Activated CD8-positive, alpha-beta memory T cell treated with anti-CD3 and anti-CD28 coated beads, Interleukin-2, amount 50 U/mL, for 1 hour (primary cell): ENCODE measurements at regions not wholly inside any gene's neighbourhood (a gene's known extent, or its start where the extent isn't known, plus 50 kb on each side); places are given as distances from the start of the nearest gene placed in this dataset.
"Not testable (repeated sequence)": the region's sequence is repeated elsewhere in the genome, so short reads cannot be mapped to it uniquely, and the experiment has no call there.

Experiments used
- DNase-seq: peaks from one replicate; pipeline ENCODE4 v3.0.0-alpha.2; 2020; ENCODE audit errors: extremely low read depth

DNA sequence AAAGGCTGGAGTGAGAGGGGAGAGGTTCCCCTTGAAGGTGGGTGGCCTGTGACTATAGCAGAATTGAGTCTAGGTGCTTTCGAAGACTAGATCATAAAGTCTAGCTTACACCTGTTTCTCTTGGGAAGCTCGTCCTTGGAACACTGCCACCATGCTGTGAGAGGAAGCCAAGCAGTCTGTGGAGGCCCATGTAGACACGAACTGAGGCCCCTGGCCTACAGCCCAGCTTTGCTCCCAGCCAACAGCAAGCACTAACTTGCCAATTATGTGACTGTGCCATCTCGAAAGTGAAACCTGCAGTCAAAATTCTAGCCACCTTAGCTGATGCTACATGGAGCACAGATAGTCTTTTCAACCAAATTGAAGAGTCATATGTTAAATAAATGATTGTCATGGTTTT is 190.5 kb upstream of the NECTIN3 start:
- no peak for DNase-seq

DNA sequence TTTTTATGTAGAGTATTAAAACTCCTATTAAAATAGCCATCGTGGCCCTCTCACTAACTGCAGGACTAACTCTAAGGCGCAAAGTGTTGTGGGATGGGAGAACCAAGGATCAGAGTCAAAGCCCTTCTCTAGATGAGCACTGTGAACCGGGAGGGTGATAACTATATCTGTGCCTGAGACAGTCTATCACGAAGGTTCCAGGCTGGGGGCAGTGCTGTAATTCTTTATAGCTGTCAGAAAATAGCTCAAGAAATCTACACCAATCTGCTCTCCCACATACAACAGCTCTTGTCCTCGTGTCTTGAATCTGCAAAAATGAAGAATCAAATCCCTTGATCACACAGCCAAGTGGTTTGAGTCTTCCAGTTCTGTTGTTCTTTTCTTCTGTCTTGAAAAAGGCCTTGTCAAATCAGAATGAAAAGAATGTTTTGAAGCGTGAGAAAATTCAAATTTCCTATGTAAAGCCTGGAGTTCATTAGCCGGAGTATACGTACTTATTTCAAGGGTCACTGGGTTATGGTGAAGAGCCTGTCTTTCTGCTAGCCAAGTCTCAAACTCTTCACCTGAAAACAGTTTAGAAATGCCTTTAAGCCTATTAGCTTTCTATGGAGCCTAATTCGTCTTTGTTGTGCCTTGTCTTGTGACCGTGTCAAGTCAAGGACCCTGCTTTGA is 185.3 kb upstream of the NECTIN3 start:
- no peak for DNase-seq

DNA sequence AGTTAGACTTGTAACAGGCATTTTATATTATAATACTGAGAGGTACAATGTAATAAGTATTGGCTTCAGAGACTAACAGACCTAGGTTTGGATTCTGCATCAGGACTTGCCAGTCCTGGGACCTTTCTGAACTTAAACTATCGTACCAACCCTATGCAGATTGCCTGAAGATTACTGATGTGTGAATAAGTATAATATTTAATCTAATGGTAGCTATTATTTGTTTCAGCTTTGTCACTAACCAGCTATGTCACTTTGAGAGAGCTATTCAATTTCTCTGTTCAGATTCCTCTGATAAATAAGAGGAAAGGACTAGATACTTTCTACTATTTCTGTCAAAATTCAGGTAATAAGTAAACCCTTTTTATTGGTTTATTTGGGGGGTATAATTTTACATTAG is 184.4 kb upstream of the NECTIN3 start:
- DNase-seq = no peak

DNA sequence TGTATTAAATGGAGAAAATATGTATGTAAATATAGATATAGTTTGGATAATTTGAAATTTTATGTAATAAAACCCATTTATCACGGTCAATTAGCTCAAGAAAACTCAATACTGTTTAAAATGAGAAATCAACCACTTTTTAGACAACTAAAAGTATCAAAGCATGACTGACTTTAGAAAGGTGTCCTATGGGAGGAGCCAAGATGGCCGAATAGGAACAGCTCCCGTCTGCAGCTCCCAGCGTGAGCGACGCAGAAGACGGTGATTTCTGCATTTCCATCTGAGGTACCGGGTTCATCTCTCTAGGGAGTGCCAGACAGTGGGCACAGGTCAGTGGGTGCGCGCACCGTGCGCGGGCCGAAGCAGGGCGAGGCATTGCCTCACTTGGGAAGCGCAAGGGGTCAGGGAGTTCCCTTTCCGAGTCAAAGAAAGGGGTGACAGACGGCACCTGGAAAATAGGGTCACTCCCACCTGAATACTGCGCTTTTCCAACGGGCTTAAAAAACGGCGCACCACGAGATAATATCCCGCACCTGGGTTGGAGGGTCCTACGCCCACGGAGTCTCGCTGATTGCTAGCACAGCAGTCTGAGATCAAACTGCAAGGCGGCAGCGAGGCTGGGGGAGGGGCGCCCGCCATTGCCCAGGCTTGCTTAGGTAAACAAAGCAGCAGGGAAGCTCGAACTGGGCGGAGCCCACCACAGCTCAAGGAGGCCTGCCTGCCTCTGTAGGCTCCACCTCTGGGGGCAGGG is 182.8 kb upstream of the NECTIN3 start:
- DNase-seq = not testable (repeated sequence)

DNA sequence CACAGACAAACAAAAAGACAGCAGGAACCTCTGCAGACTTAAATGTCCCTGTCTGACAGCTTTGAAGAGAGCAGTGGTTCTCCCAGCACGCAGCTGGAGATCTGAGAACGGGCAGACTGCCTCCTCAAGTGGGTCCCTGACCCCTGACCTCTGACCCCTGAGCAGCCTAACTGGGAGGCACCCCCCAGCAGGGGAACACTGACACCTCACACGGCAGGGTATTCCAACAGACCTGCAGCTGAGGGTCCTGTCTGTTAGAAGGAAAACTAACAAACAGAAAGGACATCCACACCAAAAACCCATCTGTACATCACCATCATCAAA is 182.3 kb upstream of the NECTIN3 start:
- not testable (repeated sequence) for DNase-seq

DNA sequence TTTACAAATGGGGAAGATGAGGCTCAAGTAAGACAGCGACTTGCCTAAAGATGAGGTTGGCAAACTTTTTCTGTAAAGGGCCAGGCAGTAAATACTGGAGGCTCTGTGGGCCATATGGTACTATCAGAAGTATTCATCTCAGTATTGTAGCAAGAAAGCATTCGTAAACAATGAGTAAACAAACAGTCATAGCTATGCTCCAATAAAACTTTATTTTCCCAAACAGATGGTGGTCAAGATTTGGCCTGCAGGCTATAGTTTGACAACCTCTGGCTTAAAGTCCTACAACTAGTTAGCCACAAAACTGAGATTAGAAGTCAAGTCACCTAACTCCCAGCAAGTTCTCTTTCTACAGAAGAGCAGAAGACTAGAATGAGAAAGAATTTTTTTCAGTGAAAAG is 177.0 kb upstream of the NECTIN3 start:
- no peak for DNase-seq

DNA sequence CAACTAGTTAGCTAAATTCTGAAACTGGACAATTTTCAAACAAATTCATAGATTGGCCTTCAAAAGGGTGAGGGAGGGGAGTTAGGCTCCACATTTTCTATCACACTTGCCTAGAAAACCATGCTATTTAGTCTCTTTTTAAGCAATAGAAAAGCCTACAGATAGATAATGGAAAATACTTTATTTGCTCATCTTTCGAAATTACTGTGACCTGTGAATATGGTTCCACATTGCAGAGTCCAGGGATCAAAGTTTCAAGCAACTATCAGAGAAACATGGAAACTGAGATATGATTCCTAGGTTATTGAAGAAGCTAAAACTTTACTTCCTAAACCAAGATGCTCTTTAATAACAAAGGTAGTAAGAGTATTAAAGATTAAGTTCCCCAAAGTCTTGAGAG is 176.6 kb upstream of the NECTIN3 start:
- no peak for DNase-seq

DNA sequence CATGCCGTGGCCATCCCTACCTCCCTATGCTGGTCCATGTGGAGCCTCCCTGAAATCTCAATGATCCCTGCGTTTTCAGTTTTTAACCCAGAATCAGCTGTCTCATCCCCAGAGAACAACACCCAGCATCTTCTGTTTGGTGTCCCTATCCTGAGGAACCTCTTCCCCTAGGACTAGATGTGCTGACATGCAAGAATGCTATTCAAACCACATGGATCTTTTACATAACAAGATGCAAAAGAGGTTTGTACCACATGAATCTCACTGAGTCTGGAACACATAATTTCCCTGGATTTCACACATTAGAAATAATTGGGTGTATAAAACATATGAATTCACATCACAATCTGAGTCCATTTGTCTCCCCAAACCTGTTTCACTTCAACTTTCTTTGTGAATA is 174.6 kb upstream of the NECTIN3 start:
- DNase-seq = no peak

DNA sequence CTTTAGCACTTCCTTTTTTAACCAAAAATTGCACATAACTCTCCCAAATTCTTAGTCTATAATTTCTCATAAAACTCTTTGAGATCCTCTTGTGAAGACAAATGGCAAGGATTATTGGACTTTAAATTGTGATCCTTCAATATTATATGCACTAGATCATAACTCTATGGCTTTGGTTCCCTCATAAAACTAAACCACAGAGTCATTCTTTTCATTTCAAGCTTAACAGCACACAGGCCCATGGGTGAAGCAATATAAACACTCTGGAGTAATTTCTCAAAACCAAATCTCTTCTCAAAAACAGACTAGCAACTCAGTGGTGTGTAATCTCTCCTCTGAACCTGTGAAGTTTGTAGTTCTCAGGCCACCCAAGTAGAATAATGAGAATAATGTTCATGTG is 171.0 kb upstream of the NECTIN3 start:
- no peak for DNase-seq

DNA sequence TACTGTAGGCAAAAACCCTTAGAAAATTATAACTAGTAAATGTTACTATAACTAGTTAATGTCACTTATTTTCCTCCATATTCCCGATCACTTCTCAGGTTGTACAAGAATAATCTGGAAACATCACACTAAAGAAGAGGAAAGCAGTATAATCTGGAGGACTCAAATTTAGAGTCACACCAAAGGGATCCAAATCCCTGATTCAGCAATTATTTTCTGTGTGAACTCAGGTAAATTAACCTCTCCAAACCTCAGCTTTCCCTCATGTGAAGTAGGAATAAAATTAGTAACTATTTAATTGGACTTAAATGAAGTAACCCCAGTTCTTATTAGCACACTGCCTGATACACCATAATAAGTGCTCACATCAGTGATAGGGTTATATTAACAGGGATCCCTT is 170.1 kb upstream of the NECTIN3 start:
- DNase-seq = no peak

DNA sequence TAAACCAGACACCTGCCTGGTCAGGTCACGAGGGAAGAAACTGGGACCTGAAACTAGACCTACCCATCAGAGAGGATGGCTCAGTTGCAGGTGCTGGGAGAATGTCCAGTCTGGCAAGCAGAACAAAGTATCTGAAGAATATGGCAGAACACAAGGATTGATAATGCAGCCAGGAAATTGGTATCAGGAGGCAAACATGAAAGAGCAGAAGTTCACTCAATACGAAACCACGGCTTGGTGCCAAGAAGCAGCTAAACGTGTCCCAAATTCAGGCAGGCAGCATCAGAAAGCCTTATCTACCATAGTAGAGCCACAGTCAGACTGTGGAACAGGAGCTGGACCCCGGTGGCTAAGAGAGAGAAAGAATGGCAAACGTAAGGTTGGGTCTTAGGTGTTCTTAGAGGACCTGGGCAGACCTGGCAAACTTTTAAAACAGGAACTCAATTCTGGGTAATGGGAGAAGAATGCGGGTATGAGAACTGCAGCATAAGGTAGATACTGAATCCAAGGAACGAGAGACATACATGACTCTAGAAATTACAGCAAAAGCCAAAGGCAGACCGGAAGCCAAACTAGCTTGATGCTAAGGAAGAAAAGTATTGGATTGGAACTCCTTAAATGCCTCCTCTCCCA is 169.0 kb upstream of the NECTIN3 start:
- no peak for DNase-seq

DNA sequence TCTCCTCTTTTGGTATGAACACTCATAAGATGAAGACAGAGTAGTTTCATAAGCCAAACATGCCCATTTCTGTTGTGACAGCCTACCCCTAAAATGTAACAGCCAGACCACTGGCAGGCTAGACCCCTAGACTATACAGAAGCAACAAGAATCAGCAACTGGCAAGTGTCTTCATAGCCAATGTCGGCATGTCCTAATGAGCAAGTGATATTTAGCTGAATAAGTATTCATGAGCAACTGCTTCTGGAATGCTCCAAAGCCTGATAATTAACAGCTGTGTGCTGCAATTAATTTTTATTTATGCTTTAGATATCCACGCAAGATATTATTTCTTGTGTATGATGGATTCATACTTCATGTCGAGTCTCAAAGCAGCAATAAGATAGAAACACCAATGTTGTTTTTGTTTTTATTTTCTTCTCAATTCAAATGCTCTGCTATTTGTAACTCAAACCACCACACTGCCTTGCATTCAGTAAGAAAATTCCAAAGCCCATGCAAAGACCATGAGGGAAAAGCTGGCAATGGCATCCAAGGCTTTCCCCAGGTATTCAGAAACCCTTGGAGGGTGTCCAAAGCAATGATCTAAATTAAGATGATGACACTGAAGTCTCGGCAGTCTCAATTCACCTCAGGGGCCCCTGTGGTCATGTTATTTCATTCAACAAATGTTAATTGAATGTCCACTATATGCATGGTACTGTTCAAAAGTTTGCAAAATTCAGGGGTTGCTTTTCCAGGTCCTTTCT is 167.7 kb upstream of the NECTIN3 start:
- DNase-seq = no peak

DNA sequence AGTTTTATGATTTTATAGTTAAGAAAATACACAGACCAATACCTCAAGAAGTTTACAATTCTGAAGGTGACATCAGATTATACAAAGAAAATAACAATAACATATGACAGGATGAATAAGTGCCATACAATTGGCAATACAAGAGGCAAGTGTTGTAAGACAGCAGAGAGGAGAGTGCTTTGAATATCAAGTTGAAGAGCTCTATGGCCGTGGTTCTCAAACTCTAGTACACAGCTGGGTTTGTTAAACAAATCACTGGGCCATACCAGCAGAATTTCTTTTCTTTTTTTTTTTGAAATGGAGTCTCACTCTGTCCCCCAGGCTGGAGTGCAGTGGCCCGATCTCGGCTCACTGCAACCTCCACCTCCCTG is 167.1 kb upstream of the NECTIN3 start:
- DNase-seq = no peak

DNA sequence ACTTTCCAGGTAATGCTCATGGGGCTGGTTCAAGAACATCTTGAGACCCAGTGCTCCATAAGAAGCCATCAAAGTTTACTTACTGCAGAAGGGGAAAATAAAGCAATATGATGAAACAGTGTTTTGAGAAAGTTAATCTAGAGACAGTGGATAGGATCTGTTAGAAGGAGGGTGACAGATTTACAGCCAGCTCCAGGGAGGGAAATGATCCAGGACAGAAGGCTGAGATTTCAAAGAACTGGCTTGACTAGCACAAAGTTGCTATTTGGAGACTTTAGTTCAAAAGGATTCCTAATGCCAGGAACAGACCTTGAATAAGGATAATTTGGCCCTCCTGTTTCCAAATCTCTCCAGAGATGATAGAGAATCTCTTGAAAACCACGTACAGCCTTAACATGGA is 166.5 kb upstream of the NECTIN3 start:
- no peak for DNase-seq

DNA sequence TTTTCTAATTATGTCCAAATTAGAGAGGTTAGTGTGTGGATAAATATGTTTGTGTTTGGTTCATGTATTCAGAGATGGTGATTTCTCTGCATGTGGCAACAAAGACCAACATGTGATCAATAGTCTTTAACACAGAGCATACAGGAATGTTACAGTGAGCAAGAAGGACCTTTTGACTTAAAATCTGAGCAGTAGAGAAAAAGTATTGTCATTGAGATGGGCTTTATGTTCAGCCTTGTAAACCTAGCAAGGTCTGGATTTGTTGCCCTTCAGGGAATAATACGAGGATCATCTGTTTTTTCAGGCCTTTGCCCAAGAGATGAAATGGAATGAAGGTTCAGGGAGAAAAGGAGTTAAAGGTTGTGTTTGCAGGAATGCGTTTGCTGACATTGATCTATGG is 161.8 kb upstream of the NECTIN3 start:
- no peak for DNase-seq

DNA sequence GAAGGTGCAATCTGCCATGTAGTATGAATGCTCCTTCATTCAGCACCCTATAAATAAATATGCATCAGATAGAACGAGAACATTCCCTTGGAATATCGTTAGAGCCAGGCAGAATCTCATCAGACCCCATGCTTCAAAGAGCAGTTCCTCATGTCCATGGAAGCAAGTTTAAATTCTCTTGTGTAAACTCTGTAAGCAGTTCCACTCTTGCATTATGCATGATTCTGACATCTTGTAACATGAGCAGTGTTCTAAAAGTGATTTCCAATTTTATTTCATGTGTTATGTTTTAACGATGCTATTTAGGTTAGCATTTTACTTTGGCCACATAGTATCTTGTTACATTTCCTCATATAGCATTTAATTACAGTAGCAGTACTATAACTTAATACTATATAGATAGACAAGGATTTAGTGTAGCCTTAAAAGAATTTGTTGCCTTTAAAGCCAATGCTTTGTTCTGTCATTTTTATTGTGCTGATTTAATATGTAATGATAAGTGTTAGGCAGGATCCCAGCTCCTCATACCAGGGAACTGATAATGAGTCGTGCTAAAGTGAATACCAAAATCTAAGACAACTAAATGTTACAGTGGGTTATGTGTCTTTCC is 161.2 kb upstream of the NECTIN3 start:
- DNase-seq = no peak

DNA sequence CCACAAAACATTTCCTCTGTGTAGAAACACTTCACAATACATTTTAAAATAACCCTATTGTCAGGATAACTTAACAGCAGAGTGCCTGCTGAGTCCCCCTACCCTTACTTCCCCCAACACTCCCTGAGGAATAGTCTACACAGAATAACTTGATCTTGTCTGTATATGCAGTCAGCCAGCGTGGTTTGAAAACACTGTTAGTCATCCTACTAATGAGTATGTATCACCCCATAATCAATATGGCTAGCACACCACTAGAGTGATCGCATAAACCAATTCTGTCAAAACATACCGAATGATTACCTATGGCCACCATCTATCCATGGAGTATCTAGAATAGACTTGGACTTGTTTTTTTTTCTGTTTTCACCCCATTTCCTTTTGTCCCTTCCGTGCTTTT is 152.7 kb upstream of the NECTIN3 start:
- DNase-seq = no peak

DNA sequence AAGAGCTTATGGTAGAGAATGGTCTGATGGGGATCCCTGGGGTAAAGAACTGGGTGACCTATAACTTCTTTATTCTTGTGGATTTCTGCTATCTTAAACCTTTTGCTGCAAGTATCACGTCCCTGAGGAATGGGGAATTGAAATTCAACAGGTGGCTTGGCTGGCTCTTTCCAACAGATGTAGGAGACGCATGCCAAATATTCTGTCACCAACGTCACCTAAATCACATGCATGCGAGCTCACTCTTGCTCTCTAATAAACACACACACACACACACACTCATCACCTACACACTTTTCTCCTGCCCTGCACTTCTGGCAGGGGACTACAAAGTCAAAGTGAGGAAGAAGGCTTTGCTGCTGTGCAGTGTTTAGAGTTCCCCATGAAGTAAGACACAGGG is 145.8 kb upstream of the NECTIN3 start:
- DNase-seq = no peak

DNA sequence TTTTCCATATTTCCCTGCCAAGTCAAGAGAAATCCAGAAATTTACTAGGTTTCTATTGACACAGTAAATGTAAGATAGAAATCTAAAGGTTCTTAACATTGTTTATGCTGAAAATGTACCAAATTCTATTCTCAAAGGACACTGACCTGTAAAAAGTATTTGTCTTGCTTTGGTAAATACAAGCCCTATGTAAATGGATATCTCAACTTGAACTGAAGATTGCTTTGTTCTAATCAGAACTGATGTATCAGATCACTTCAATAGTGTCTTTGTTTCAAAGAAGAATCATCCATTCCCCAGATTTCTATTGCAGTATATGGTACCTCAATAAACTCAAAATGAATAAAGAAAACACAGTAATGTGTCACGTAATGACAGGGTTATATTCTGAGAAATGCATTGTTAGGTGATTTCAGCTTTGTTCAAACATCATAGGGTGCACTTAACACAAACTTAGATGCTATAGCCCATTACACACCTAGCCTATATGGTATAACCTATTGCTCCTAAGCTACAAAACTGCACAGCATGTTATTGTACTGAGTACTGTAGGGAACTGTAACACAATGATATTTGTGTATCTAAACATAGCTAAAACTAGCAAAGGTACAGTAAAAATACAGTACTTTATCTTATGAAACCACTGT is 143.5 kb upstream of the NECTIN3 start:
- DNase-seq = no peak

DNA sequence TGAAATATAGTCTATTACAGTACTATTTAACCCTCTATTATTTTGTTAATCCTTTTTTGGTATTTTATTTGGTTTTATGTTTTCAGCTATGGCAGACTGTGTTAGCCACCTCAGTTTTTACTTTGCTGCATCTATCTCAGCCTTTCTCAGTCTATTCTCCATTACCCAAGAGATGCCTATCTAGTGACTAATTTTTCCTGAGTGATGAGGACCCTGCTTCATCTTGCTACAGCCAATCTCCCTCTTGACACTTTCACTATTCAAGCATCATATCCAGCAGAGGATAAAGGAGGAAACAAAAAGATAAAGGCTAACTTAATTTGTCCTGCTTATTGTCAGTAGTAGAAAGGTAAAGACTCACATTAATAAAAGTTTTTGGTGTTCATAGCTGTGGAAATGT is 141.8 kb upstream of the NECTIN3 start:
- no peak for DNase-seq

DNA sequence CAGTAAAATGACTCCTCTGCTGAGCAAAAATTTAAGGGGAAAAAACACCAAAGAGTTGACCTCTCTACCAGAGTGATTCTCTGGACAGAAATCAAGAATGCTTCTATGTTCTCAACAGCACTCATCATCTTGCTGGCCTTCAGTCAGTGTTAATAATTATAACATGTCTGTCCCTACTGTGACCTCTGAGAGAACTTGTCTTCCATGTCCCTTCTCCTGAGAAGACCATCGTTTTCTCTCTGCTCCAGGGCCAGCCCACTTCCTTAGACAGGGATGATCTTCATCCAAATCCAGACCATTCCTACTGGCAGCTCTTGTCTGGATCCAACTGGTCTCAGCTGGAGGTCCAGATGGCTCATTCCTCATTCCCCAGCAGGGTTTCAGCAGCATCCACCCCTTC is 139.0 kb upstream of the NECTIN3 start:
- no peak for DNase-seq
